ENCODE measurements at regions not wholly inside any gene's neighbourhood (a gene's known extent, or its start where the extent isn't known, plus 50 kb on each side); places are given as distances from the start of the nearest gene placed in this dataset.

DNA sequence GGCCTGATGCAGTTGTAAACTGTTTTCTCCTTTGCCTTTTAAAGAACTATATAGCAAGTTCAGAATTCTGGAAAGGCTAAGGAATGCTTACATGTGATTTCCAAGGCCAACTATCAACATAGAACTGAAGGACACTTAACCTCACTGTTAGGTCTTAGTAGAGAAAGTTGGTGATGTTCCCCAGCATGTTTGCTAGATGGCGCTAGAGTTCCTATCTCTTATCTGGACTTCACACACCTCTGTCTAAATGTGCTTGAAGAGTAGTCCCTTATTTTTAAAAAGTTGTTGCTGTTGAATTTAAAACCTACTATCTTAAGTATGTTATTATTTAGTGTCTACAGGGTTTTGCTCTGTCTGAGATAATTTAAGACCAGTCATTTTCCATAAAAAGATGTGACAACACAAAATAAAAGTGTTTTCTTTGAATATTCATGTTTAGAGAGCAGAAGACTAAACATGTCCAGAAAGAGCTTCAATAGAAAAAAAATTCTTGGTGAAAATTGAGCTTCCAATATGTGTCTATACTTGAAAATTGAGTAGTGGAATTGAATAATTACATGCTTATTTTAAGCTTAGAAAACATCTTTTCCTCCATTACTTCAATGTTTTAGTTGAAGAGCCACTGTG, 237.3 kb downstream of the S1PR1 start:
- TF ChIP-seq, protein P1, sequence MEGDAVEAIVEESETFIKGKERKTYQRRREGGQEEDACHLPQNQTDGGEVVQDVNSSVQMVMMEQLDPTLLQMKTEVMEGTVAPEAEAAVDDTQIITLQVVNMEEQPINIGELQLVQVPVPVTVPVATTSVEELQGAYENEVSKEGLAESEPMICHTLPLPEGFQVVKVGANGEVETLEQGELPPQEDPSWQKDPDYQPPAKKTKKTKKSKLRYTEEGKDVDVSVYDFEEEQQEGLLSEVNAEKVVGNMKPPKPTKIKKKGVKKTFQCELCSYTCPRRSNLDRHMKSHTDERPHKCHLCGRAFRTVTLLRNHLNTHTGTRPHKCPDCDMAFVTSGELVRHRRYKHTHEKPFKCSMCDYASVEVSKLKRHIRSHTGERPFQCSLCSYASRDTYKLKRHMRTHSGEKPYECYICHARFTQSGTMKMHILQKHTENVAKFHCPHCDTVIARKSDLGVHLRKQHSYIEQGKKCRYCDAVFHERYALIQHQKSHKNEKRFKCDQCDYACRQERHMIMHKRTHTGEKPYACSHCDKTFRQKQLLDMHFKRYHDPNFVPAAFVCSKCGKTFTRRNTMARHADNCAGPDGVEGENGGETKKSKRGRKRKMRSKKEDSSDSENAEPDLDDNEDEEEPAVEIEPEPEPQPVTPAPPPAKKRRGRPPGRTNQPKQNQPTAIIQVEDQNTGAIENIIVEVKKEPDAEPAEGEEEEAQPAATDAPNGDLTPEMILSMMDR (IDR thresholded peaks at IDR 0.05; ENCODE audit: borderline replicate concordance, insufficient read depth, low read depth, low read length) = peak; percentile 59; the same call in 1 of the 2 replicates
- no peak overlapping the region for H3K4me3 ChIP-seq (ENCODE audit: low read depth, low read length)

DNA sequence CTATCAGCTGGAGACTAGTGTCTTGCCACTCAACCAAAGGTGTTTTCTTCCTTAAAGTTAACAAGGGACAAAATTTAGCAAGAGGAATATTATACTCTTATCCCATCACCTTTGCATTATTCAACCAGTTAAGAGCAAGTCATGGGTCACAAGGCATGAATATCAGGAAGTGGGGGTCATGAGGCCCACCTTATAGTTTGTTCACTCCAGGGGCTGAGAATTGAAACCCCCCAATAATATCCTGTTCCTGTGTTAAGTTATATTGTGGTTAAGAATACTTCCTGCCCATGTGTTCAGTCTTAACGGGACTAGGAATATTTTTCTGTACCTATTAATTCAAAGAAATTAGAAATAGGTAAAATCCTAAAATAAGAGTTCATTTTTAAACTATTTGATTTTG, 239.7 kb downstream of the S1PR1 start:
- H3K4me3 ChIP-seq (ENCODE audit: low read depth, low read length) = no peak overlapping the region
- TF ChIP-seq, protein P1 (IDR thresholded peaks at IDR 0.05; ENCODE audit: borderline replicate concordance, insufficient read depth, low read depth, low read length) = no peak

DNA sequence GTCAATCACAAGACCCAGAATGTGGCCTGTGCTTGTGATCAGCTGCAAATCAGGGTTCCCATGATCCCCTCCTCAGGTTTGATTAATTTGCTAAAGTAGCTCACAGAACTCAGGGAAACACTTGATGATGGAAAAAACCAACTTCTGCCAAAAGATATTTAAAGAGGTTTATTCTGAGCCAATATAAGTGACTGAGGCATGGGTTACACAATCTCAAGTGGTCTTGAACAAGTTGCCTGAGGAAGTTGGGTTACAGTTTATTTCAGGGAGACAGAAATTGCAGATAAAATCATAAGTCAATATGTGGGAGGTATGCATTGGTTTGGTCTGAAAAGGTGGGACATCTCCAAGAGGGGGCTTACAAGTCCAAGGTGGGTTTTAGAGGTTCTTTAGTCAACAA, 243.1 kb downstream of the S1PR1 start:
- H3K4me3 ChIP-seq (ENCODE audit: low read depth, low read length) = no peak overlapping the region
- TF ChIP-seq, protein P1 (IDR thresholded peaks at IDR 0.05; ENCODE audit: borderline replicate concordance, insufficient read depth, low read depth, low read length) = no peak

DNA sequence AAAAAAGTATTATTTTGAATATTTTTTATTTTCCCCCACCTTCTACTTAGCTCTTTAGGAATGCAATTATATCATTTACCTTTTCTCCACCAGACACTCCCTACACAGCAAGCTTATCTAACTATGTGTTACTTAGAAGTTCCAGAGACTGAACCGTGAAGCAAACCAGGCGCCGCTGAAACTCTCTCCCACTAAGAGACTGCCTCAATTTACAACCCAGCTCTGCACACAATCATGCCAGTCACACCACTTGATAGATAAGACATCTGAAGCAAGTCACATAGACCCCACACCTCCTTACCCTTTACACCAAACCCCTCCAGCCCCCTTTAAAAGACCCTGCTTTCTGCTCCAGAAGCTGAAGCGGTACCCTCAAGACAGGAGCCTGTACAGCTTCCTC, 245.5 kb downstream of the S1PR1 start:
- H3K4me3 ChIP-seq (ENCODE audit: low read depth, low read length) = no peak overlapping the region
- TF ChIP-seq, protein P1 (IDR thresholded peaks at IDR 0.05; ENCODE audit: borderline replicate concordance, insufficient read depth, low read depth, low read length) = no peak

DNA sequence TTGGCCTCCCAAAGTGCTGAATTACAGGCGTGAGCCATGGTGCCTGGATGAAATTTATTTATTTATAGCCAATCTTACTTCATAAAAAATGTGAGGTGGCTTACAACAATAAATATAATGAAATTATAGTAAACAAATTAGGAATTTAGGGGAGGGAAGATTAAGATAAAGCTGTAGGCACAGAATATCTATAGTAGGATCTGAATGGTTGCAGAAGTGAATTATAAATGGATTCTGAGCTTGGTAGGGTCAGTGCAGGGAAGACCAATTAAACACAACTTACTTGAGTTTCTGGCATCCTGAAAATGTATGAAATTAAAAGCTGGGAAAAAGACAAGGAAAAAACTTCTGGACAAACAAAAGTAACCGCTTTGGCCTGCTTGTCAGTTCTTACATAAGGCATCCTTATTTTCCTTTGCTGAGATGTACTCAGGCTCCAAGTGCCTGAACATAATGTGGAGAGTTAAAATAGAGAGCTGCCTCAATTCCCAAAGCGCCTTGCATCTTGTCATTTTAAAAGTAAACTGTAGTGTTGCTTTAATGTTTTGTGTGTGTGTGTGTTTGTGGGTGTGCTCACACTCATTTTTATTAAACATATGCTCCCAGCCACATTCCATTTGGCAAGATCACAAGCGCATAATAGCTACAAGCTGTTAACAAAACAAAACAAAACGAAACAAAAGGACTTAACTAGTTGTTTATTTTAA, 247.3 kb downstream of the S1PR1 start:
- TF ChIP-seq, protein P1 (IDR thresholded peaks at IDR 0.05; ENCODE audit: borderline replicate concordance, insufficient read depth, low read depth, low read length) = no peak
- no peak overlapping the region for H3K4me3 ChIP-seq (ENCODE audit: low read depth, low read length)

DNA sequence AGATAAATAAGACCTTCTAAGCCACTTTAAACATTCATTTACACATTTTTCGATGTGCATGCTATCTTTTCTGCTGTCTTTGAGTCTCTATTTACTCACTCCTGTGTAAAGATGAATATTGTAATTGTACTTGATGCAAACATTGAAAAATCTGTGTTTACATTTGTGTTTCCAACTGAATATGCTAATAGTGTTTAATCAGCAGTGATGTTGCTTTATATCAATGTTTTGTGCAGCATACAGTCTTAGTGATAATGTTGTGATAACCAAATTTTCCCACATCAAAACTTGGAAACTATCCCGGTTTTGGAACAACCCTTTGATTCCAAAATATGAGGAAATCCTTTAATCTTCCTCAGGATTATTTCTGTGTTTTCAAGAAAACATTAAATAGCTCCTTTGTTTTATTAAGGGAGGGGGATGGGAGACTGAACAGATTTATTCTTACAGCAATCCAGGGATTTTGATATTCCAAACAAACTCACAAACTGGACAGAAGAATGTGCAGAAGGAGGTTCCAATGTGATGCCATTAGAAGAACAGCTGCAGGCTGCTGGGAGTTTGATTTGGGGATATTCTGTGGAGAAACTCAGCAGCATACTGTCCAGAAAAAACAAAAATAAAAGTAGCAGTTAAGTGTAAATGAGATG, 248.0 kb downstream of the S1PR1 start:
- H3K4me3 ChIP-seq (ENCODE audit: low read depth, low read length) = no peak overlapping the region
- TF ChIP-seq, protein P1 (IDR thresholded peaks at IDR 0.05; ENCODE audit: borderline replicate concordance, insufficient read depth, low read depth, low read length) = no peak
